DOHH2 (cell line): ENCODE measurements at regions not wholly inside any gene's neighbourhood (a gene's known extent, or its start where the extent isn't known, plus 50 kb on each side); places are given as distances from the start of the nearest gene placed in this dataset.

Experiments used
- H3F3A ChIP-seq: fragments of 200-600 bp; sonication (generic), shearing (Covaris generic); 2 replicates; pipeline ENCODE4 v1.6.0; 2016; ENCODE audit warnings: antibody characterized with exemption, mild to moderate bottlenecking; ENCODE audit not compliant: control insufficient read depth, insufficient read depth
- H3K27ac ChIP-seq: fragments of 200-600 bp; sonication (generic); 2 replicates; pipeline ENCODE4 v1.5.1; 2014; ENCODE audit warnings: low read depth, mild to moderate bottlenecking, low read length, moderate library complexity
- H3K27me3 ChIP-seq: fragments of 200-600 bp; sonication (generic); 2 replicates; pipeline ENCODE4 v1.6.1; 2014; ENCODE audit warnings: mild to moderate bottlenecking, low read length, mixed read lengths; ENCODE audit not compliant: control insufficient read depth
- H3K36me3 ChIP-seq: fragments of 200-600 bp; sonication (generic); 2 replicates; pipeline ENCODE4 v1.6.1; 2014; ENCODE audit warnings: mild to moderate bottlenecking, low read length, moderate library complexity, mixed read lengths; ENCODE audit not compliant: control insufficient read depth
- H3K4me1 ChIP-seq: fragments of 200-600 bp; sonication (generic); 2 replicates; pipeline ENCODE4 v1.6.1; 2014; ENCODE audit warnings: mild to moderate bottlenecking, low read length, mixed read lengths; ENCODE audit not compliant: control insufficient read depth
- H3K4me2 ChIP-seq: fragments of 200-600 bp; sonication (generic); 2 replicates; pipeline ENCODE4 v1.6.0; 2014; ENCODE audit warnings: mild to moderate bottlenecking, low read length, moderate library complexity
- H3K4me3 ChIP-seq: fragments of 200-600 bp; sonication (generic); 2 replicates; pipeline ENCODE4 v1.5.1; 2014; ENCODE audit warnings: mild to moderate bottlenecking, low read length, mixed read lengths
- H3K79me2 ChIP-seq: fragments of 200-600 bp; sonication (generic); 2 replicates; pipeline ENCODE4 v1.6.1; 2014; ENCODE audit warnings: mild to moderate bottlenecking, low read length, mixed read lengths; ENCODE audit not compliant: control insufficient read depth
- H3K9me2 ChIP-seq: fragments of 200-600 bp; sonication (generic); replicated peaks from 2 replicates; pipeline ENCODE4 v1.6.1; 2014; ENCODE audit warnings: mild to moderate bottlenecking, low read length, mixed read lengths; ENCODE audit not compliant: control insufficient read depth
- H3K9me3 ChIP-seq: fragments of 200-600 bp; sonication (generic); 2 replicates; pipeline ENCODE4 v1.6.1; 2014; ENCODE audit warnings: antibody characterized with exemption, low read length, mixed read lengths; ENCODE audit not compliant: control insufficient read depth, insufficient read depth
- H4K20me1 ChIP-seq: fragments of 200-600 bp; sonication (generic); 2 replicates; pipeline ENCODE4 v1.6.0; 2014; ENCODE audit warnings: low read depth, mild to moderate bottlenecking, antibody characterized with exemption, low read length, moderate library complexity; ENCODE audit not compliant: control insufficient read depth, insufficient read depth
- CTCF ChIP-seq: fragments of 200-600 bp; sonication (generic); IDR thresholded peaks from one replicate; pipeline ENCODE4 v1.5.1; 2014; ENCODE audit warnings: antibody characterized with exemption, mild to moderate bottlenecking, low read depth, low read length; ENCODE audit not compliant: poor library complexity, severe bottlenecking
- EZH2phosphoT487 ChIP-seq: fragments of 200-600 bp; sonication (generic); IDR thresholded peaks from 2 replicates; pipeline ENCODE4 v1.6.1; 2017; ENCODE audit warnings: borderline replicate concordance, mild to moderate bottlenecking, antibody characterized with exemption, low read length, moderate library complexity, mixed read lengths

DNA sequence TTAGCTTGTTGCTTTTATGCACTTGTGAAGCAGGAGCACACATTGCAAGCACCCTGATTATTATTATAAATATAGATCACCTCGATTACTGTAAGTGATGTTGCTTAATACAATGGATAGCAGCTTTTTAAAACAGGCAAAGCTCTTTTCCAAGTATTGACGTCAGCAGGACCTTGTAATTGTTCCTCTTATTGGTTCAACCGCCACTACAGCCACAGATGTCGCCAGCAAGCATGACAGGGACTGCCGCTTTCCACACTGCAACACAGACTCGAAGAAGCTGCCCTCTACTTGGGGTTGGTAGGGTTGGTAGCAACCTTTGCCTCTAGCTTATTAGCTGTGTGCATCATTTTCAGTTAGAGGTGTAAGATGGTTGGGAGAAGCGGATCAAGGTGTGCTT lies 167.6 kb downstream of the ZNF365 start:
- Histone ChIP-seq H3K4me3 (no peak overlapping the region), H3K79me2 (no peaks in the 10 kb centered on the region), H3K4me1 (0 out of 2 replicates have a peak, but pooled peaks cover 2% of the 10 kb centered on the region), H3K4me2 (no peak overlapping the region), H3K27me3 (peaks cover 12% of the 10 kb centered on the region), H3K36me3 (no peaks in the 10 kb centered on the region), H3K9me2 (no peaks in the 10 kb centered on the region), H4K20me1 (no peaks in the 10 kb centered on the region), H3K9me3 (no peaks in the 10 kb centered on the region), H3F3A (no peaks in the 10 kb centered on the region), H3K27ac (no peak overlapping the region)
- TF ChIP-seq EZH2phosphoT487 (no peak), CTCF (no peak)

- no peaks in the 10 kb centered on the region for H3K36me3 ChIP-seq
- no peak overlapping the region for H3K27ac ChIP-seq
- peaks cover 15% of the 10 kb centered on the region for H3K27me3 ChIP-seq
- 0 out of 2 replicates have a peak, but pooled peaks cover 2% of the 10 kb centered on the region for H3K4me1 ChIP-seq
- no peaks in the 10 kb centered on the region for H3F3A ChIP-seq
- no peak overlapping the region for H3K4me3 ChIP-seq
- H3K9me2 ChIP-seq = no peaks in the 10 kb centered on the region
- no peaks in the 10 kb centered on the region for H4K20me1 ChIP-seq
- H3K9me3 ChIP-seq = no peaks in the 10 kb centered on the region
- H3K79me2 ChIP-seq = no peaks in the 10 kb centered on the region
- no peak for TF ChIP-seq EZH2phosphoT487
- no peak for TF ChIP-seq CTCF
- H3K4me2 ChIP-seq = no peak overlapping the region
Observed at GRCh38 chr10:62543571-62544355, 169.6 kb downstream of the ZNF365 start.

GRCh38 chr10:62545160-62546066 lies 171.2 kb downstream of the ZNF365 start:
- 0 out of 2 replicates have a peak, but pooled peaks cover 1% of the 10 kb centered on the region for H3K4me1 ChIP-seq
- no peaks in the 10 kb centered on the region for H3K9me3 ChIP-seq
- H3K9me2 ChIP-seq = no peaks in the 10 kb centered on the region
- peaks cover 15% of the 10 kb centered on the region for H3K27me3 ChIP-seq
- no peaks in the 10 kb centered on the region for H4K20me1 ChIP-seq
- no peaks in the 10 kb centered on the region for H3F3A ChIP-seq
- no peak overlapping the region for H3K4me3 ChIP-seq
- no peaks in the 10 kb centered on the region for H3K36me3 ChIP-seq
- H3K4me2 ChIP-seq = no peak overlapping the region
- no peak overlapping the region for H3K27ac ChIP-seq
- TF ChIP-seq CTCF (no peak), EZH2phosphoT487 (no peak)
- no peaks in the 10 kb centered on the region for H3K79me2 ChIP-seq
